HCT116 (cell line): ENCODE measurements at regions not wholly inside any gene's neighbourhood (a gene's known extent, or its start where the extent isn't known, plus 50 kb on each side); places are given as distances from the start of the nearest gene placed in this dataset.
"Not testable (repeated sequence)": the region's sequence is repeated elsewhere in the genome, so short reads cannot be mapped to it uniquely, and the experiment has no call there.

Source experiments
- CTCF ChIP-seq, 3 experiments: fragments of 200-600 bp in 1 of 3; sonication (generic) in 1 of 3; IDR thresholded peaks in 2 of 3; conservative IDR thresholded peaks in 1 of 3; 2 replicates each; pipeline ENCODE4 v1.5.1; 2012 to 2017; ENCODE audit warnings: low read depth in 2 of 3, low read length in 2 of 3, antibody characterized with exemption in 1 of 3, borderline replicate concordance in 1 of 3, control low read depth in 1 of 3, mild to moderate bottlenecking in 1 of 3, mixed read lengths in 1 of 3, mixed run types in 1 of 3, moderate library complexity in 1 of 3; ENCODE audit not compliant: insufficient read depth in 1 of 3
- EZH2 ChIP-seq: fragments of 200-600 bp; sonication (generic); IDR thresholded peaks from 2 replicates; pipeline ENCODE4 v1.6.1; 2017; ENCODE audit warnings: antibody characterized with exemption, mixed run types
- SIN3A ChIP-seq: IDR thresholded peaks from 2 replicates; pipeline ENCODE4 v1.6.1; 2012; ENCODE audit warnings: low read depth

- not testable (repeated sequence) for TF ChIP-seq SIN3A; CTCF (IDR thresholded peaks at IDR 0.05 in 2 of 3, conservative IDR thresholded peaks at IDR 0.05 in 1 of 3; ENCODE audit: borderline replicate concordance in 1 of 3, insufficient read depth in 1 of 3, low read depth in 2 of 3, low read length in 2 of 3); EZH2
Measured at GRCh38 chr2:131671841-131672470, 144.3 kb downstream of the CCDC74A start.
